ENCODE measurements at regions not wholly inside any gene's neighbourhood (a gene's known extent, or its start where the extent isn't known, plus 50 kb on each side); places are given as distances from the start of the nearest gene placed in this dataset.

- DNase-seq: no peak
- no peaks in the 10 kb centered on the region for H3K36me3 ChIP-seq (replicated peaks; ENCODE audit: control insufficient read depth, insufficient read depth, low read length)
- H3K4me3 ChIP-seq (ENCODE audit: insufficient read depth, low read depth, low read length): no peak overlapping the region
- no peaks in the 10 kb centered on the region for H3K27me3 ChIP-seq (ENCODE audit: control insufficient read depth, insufficient read depth, low read length)
Measured at GRCh38 chr5:51449026-51449425, 65.8 kb downstream of the ISL1 start.

GRCh38 chr5:51452562-51452961, 69.3 kb downstream of the ISL1 start:
- Histone ChIP-seq H3K4me3 (ENCODE audit: insufficient read depth, low read depth, low read length) (no peak overlapping the region), H3K36me3 (replicated peaks; ENCODE audit: control insufficient read depth, insufficient read depth, low read length) (no peaks in the 10 kb centered on the region), H3K27me3 (ENCODE audit: control insufficient read depth, insufficient read depth, low read length) (no peaks in the 10 kb centered on the region)
- no peak for DNase-seq

- H3K4me3 ChIP-seq (ENCODE audit: insufficient read depth, low read depth, low read length): no peak overlapping the region
- no peaks in the 10 kb centered on the region for H3K36me3 ChIP-seq (replicated peaks; ENCODE audit: control insufficient read depth, insufficient read depth, low read length)
- H3K27me3 ChIP-seq (ENCODE audit: control insufficient read depth, insufficient read depth, low read length): no peaks in the 10 kb centered on the region
- no peak for DNase-seq
Measured at GRCh38 chr5:51465165-51465564, 81.9 kb downstream of the ISL1 start.

GRCh38 chr5:51466214-51466613, 83.0 kb downstream of the ISL1 start:
- no peak for DNase-seq
- no peaks in the 10 kb centered on the region for H3K27me3 ChIP-seq (ENCODE audit: control insufficient read depth, insufficient read depth, low read length)
- no peaks in the 10 kb centered on the region for H3K36me3 ChIP-seq (replicated peaks; ENCODE audit: control insufficient read depth, insufficient read depth, low read length)
- H3K4me3 ChIP-seq (ENCODE audit: insufficient read depth, low read depth, low read length): no peak overlapping the region

- Histone ChIP-seq H3K36me3 (replicated peaks; ENCODE audit: control insufficient read depth, insufficient read depth, low read length) (no peaks in the 10 kb centered on the region), H3K4me3 (ENCODE audit: insufficient read depth, low read depth, low read length) (no peak overlapping the region), H3K27me3 (ENCODE audit: control insufficient read depth, insufficient read depth, low read length) (no peaks in the 10 kb centered on the region)
- DNase-seq: no peak
Measured at GRCh38 chr5:51468196-51468595, 84.9 kb downstream of the ISL1 start.

GRCh38 chr5:51471630-51472029, 88.4 kb downstream of the ISL1 start:
- Histone ChIP-seq H3K4me3 (ENCODE audit: insufficient read depth, low read depth, low read length) (no peak overlapping the region), H3K36me3 (replicated peaks; ENCODE audit: control insufficient read depth, insufficient read depth, low read length) (no peaks in the 10 kb centered on the region), H3K27me3 (ENCODE audit: control insufficient read depth, insufficient read depth, low read length) (no peaks in the 10 kb centered on the region)
- DNase-seq: no peak

GRCh38 chr5:51472472-51472871, 89.2 kb downstream of the ISL1 start:
- DNase-seq: no peak
- Histone ChIP-seq H3K36me3 (replicated peaks; ENCODE audit: control insufficient read depth, insufficient read depth, low read length) (no peaks in the 10 kb centered on the region), H3K4me3 (ENCODE audit: insufficient read depth, low read depth, low read length) (no peak overlapping the region), H3K27me3 (ENCODE audit: control insufficient read depth, insufficient read depth, low read length) (no peaks in the 10 kb centered on the region)

GRCh38 chr5:51475628-51476027, 92.4 kb downstream of the ISL1 start:
- Histone ChIP-seq H3K27me3 (ENCODE audit: control insufficient read depth, insufficient read depth, low read length) (no peaks in the 10 kb centered on the region), H3K4me3 (ENCODE audit: insufficient read depth, low read depth, low read length) (no peak overlapping the region), H3K36me3 (replicated peaks; ENCODE audit: control insufficient read depth, insufficient read depth, low read length) (no peaks in the 10 kb centered on the region)
- DNase-seq: no peak

GRCh38 chr5:51476431-51476830, 93.2 kb downstream of the ISL1 start:
- no peaks in the 10 kb centered on the region for H3K27me3 ChIP-seq (ENCODE audit: control insufficient read depth, insufficient read depth, low read length)
- DNase-seq: no peak
- no peaks in the 10 kb centered on the region for H3K36me3 ChIP-seq (replicated peaks; ENCODE audit: control insufficient read depth, insufficient read depth, low read length)
- no peak overlapping the region for H3K4me3 ChIP-seq (ENCODE audit: insufficient read depth, low read depth, low read length)

GRCh38 chr5:51479840-51480239, 96.6 kb downstream of the ISL1 start:
- no peak overlapping the region for H3K4me3 ChIP-seq (ENCODE audit: insufficient read depth, low read depth, low read length)
- no peaks in the 10 kb centered on the region for H3K36me3 ChIP-seq (replicated peaks; ENCODE audit: control insufficient read depth, insufficient read depth, low read length)
- no peaks in the 10 kb centered on the region for H3K27me3 ChIP-seq (ENCODE audit: control insufficient read depth, insufficient read depth, low read length)
- DNase-seq: no peak

GRCh38 chr5:51484326-51484725, 101.1 kb downstream of the ISL1 start:
- no peaks in the 10 kb centered on the region for H3K27me3 ChIP-seq (ENCODE audit: control insufficient read depth, insufficient read depth, low read length)
- H3K36me3 ChIP-seq (replicated peaks; ENCODE audit: control insufficient read depth, insufficient read depth, low read length): no peaks in the 10 kb centered on the region
- no peak for DNase-seq
- no peak overlapping the region for H3K4me3 ChIP-seq (ENCODE audit: insufficient read depth, low read depth, low read length)

- no peak overlapping the region for H3K4me3 ChIP-seq (ENCODE audit: insufficient read depth, low read depth, low read length)
- H3K27me3 ChIP-seq (ENCODE audit: control insufficient read depth, insufficient read depth, low read length): no peaks in the 10 kb centered on the region
- no peak for DNase-seq
- no peaks in the 10 kb centered on the region for H3K36me3 ChIP-seq (replicated peaks; ENCODE audit: control insufficient read depth, insufficient read depth, low read length)
Measured at GRCh38 chr5:51486158-51486557, 102.9 kb downstream of the ISL1 start.

GRCh38 chr5:51487952-51488351, 104.7 kb downstream of the ISL1 start:
- DNase-seq: no peak

GRCh38 chr5:51488803-51489642, 105.8 kb downstream of the ISL1 start:
- no peaks in the 10 kb centered on the region for H3K36me3 ChIP-seq (replicated peaks; ENCODE audit: control insufficient read depth, insufficient read depth, low read length)
- no peak for DNase-seq
- no peak overlapping the region for H3K4me3 ChIP-seq (ENCODE audit: insufficient read depth, low read depth, low read length)
- no peaks in the 10 kb centered on the region for H3K27me3 ChIP-seq (ENCODE audit: control insufficient read depth, insufficient read depth, low read length)

More at GRCh38 chr5:51487952-51488351, 104.7 kb downstream of the ISL1 start:
- no peaks in the 10 kb centered on the region for H3K36me3 ChIP-seq (replicated peaks; ENCODE audit: control insufficient read depth, insufficient read depth, low read length)
- no peak overlapping the region for H3K4me3 ChIP-seq (ENCODE audit: insufficient read depth, low read depth, low read length)
- H3K27me3 ChIP-seq (ENCODE audit: control insufficient read depth, insufficient read depth, low read length): no peaks in the 10 kb centered on the region

GRCh38 chr5:51494821-51495220, 111.6 kb downstream of the ISL1 start:
- no peaks in the 10 kb centered on the region for H3K27me3 ChIP-seq (ENCODE audit: control insufficient read depth, insufficient read depth, low read length)

GRCh38 chr5:51495672-51496071, 112.4 kb downstream of the ISL1 start:
- no peak for DNase-seq
- Histone ChIP-seq H3K36me3 (replicated peaks; ENCODE audit: control insufficient read depth, insufficient read depth, low read length) (no peaks in the 10 kb centered on the region), H3K27me3 (ENCODE audit: control insufficient read depth, insufficient read depth, low read length) (no peaks in the 10 kb centered on the region), H3K4me3 (ENCODE audit: insufficient read depth, low read depth, low read length) (no peak overlapping the region)

More at GRCh38 chr5:51494821-51495220, 111.6 kb downstream of the ISL1 start:
- no peak for DNase-seq
- Histone ChIP-seq H3K36me3 (replicated peaks; ENCODE audit: control insufficient read depth, insufficient read depth, low read length) (no peaks in the 10 kb centered on the region), H3K4me3 (ENCODE audit: insufficient read depth, low read depth, low read length) (no peak overlapping the region)
